Lower leg skin (tissue), 4 donors: ENCODE measurements at regions not wholly inside any gene's neighbourhood (a gene's known extent, or its start where the extent isn't known, plus 50 kb on each side); places are given as distances from the start of the nearest gene placed in this dataset.

Experiments
- DNase-seq, 2 donors: peaks; one replicate each; pipeline ENCODE4 v3.0.0-alpha.2; 2019; ENCODE audit warnings: low spot score in 2 of 2
- H3K4me3 ChIP-seq: fragments of 200-600 bp; sonication (generic); 2 replicates; pipeline ENCODE4 v1.5.1; 2017; ENCODE audit warnings: mild to moderate bottlenecking, low read depth; ENCODE audit not compliant: poor library complexity, severe bottlenecking
- CTCF ChIP-seq, 3 donors: fragments of 450-650 bp; IDR thresholded peaks; one replicate each; pipeline ENCODE4 v1.5.1; 2016; ENCODE audit warnings: antibody characterized with exemption in 3 of 3, mild to moderate bottlenecking in 3 of 3, moderate library complexity in 2 of 3
- POLR2A ChIP-seq, 2 donors: fragments of 450-650 bp; IDR thresholded peaks; one replicate each; pipeline ENCODE4 v1.6.1; 2016 to 2017; ENCODE audit warnings: antibody characterized with exemption in 2 of 2, mild to moderate bottlenecking in 1 of 2, moderate library complexity in 1 of 2
- WGBS, 2 donors: methylation state at CpG; one replicate each; pipeline ENCODE4 v1.1.5; 2018; 5-methylcytosine and 5-hydroxymethylcytosine counted together
- intact Hi-C: fragments of 100-400 bp; cut with DNase I; formaldehyde crosslinking; loops from one replicate; pipeline ENCODE4 v1.15.0; 2023; ENCODE audit warnings: low total_unique reads

- TF ChIP-seq CTCF (IDR thresholded peaks at IDR 0.05) = no peak
- no peak for TF ChIP-seq POLR2A (IDR thresholded peaks at IDR 0.05)
- H3K4me3 ChIP-seq = no peak overlapping the region
- WGBS, 2 donors = 77 to 85% methylated on average over 2 of the region's 2 CpGs
- no peak for DNase-seq
- intact Hi-C loops = no loop called here
Measured at GRCh38 chr3:25289663-25290062, 138.4 kb upstream of the RARB start.

GRCh38 chr3:25291481-25291905, 136.6 kb upstream of the RARB start:
- no peak overlapping the region for H3K4me3 ChIP-seq
- intact Hi-C loops = no loop called here
- 32 to 35% methylated on average over 2 of the region's 2 CpGs for WGBS, 2 donors
- TF ChIP-seq POLR2A (IDR thresholded peaks at IDR 0.05) (no peak), CTCF (IDR thresholded peaks at IDR 0.05) (no peak)
- DNase-seq = no peak

- no peak for DNase-seq
- WGBS, 2 donors = 83 to 91% methylated on average over 3 of the region's 3 CpGs
- TF ChIP-seq CTCF (IDR thresholded peaks at IDR 0.05) = no peak
- no peak for TF ChIP-seq POLR2A (IDR thresholded peaks at IDR 0.05)
- H3K4me3 ChIP-seq = no peak overlapping the region
- intact Hi-C loops = no loop called here
Measured at GRCh38 chr3:25292036-25292435, 136.0 kb upstream of the RARB start.

- TF ChIP-seq POLR2A (IDR thresholded peaks at IDR 0.05) (no peak), CTCF (IDR thresholded peaks at IDR 0.05) (no peak)
- intact Hi-C loops = no loop called here
- DNase-seq = no peak
- no peak overlapping the region for H3K4me3 ChIP-seq
- WGBS, 2 donors = 58 to 65% methylated on average over 6 of the region's 6 CpGs
Measured at GRCh38 chr3:25292595-25292994, 135.5 kb upstream of the RARB start.

GRCh38 chr3:25293736-25294135, 134.3 kb upstream of the RARB start:
- TF ChIP-seq CTCF (IDR thresholded peaks at IDR 0.05) = no peak
- no peak for TF ChIP-seq POLR2A (IDR thresholded peaks at IDR 0.05)

GRCh38 chr3:25294169-25294805, 133.8 kb upstream of the RARB start:
- no peak overlapping the region for H3K4me3 ChIP-seq
- no peak for DNase-seq
- intact Hi-C loops = no loop called here
- 76 to 87% methylated on average over 6 of the region's 6 CpGs for WGBS, 2 donors
- TF ChIP-seq POLR2A (IDR thresholded peaks at IDR 0.05) (no peak), CTCF (IDR thresholded peaks at IDR 0.05) (no peak)

More at GRCh38 chr3:25293736-25294135, 134.3 kb upstream of the RARB start:
- intact Hi-C loops = no loop called here
- H3K4me3 ChIP-seq = no peak overlapping the region
- no peak for DNase-seq
- 57 to 64% methylated on average over 5 of the region's 5 CpGs for WGBS, 2 donors
